Endothelial cell of umbilical vein (primary cell): ENCODE measurements at regions not wholly inside any gene's neighbourhood (a gene's known extent, or its start where the extent isn't known, plus 50 kb on each side); places are given as distances from the start of the nearest gene placed in this dataset.

Experiments used
- BruUV-seq: library from RNA; stranded (reverse); fragments of 400-500 nt; replicated peaks from 2 replicates; lab custom pipeline; 2021; lab: Mats Ljungman, UMichigan
- CTCF ChIA-PET: fragments of 300-600, 350-600 bp; sonication (Branson Sonifier 250); formaldehyde crosslinking; loops from one replicate; lab custom pipeline; 2021; ENCODE audit warnings: antibody characterized with exemption, inconsistent platforms; lab: Charles Lee
- POLR2A ChIA-PET: fragments of 300-600, 350-600 bp; sonication (Branson Sonifier 250); formaldehyde crosslinking; loops from one replicate; lab custom pipeline; 2021; ENCODE audit warnings: antibody characterized with exemption, inconsistent platforms; lab: Charles Lee
- DNase-seq: peaks from one replicate; pipeline ENCODE4 v3.0.0-alpha.2; 2011; ENCODE audit warnings: low read depth, low spot score
- FAIRE-seq: peaks from 2 replicates; lab custom pipeline; 2011; peaks lifted over from hg19 to GRCh38; lab: Jason Lieb, UNC
- H2AFZ ChIP-seq: 2 replicates; pipeline ENCODE4 v1.6.0; 2012; ENCODE audit warnings: low read depth, low read length, control low read depth, inconsistent platforms
- H3K27ac ChIP-seq: 2 replicates; pipeline ENCODE4 v1.5.1; 2011; ENCODE audit warnings: low read depth, mild to moderate bottlenecking, control low read depth, low read length, moderate library complexity; ENCODE audit not compliant: insufficient read depth
- H3K27me3 ChIP-seq, 2 experiments: 2 replicates each; pipeline versions ENCODE4 v1.6.0 to v1.6.1; 2011; ENCODE audit warnings: low read length in 2 of 2, mixed read lengths in 1 of 2; ENCODE audit not compliant: control insufficient read depth in 2 of 2, insufficient read depth in 2 of 2
- H3K36me3 ChIP-seq, 2 experiments: 2 replicates in 1 of 2; 3 replicates in 1 of 2; pipeline ENCODE4 v1.5.1; 2011; ENCODE audit warnings: low read length in 2 of 2, mild to moderate bottlenecking in 1 of 2, moderate library complexity in 1 of 2; ENCODE audit not compliant: control insufficient read depth in 2 of 2, insufficient read depth in 2 of 2; ENCODE audit errors: extremely low read depth in 1 of 2
- H3K4me1 ChIP-seq: 3 replicates; pipeline ENCODE4 v1.5.1; 2011; ENCODE audit warnings: mild to moderate bottlenecking, low read length; ENCODE audit not compliant: control insufficient read depth, insufficient read depth; ENCODE audit errors: extremely low read depth
- H3K4me2 ChIP-seq: 2 replicates; pipeline ENCODE4 v1.6.1; 2011; ENCODE audit warnings: low read length, control low read depth, mixed read lengths; ENCODE audit not compliant: insufficient read depth
- H3K4me3 ChIP-seq, 3 experiments: fragments of 200-600 bp in 1 of 3; sonication (generic), shearing (Covaris generic) in 1 of 3; replicated peaks in 1 of 3; 2 replicates each; pipeline ENCODE4 v1.5.1; 2011 to 2016; ENCODE audit warnings: control low read depth in 3 of 3, low read length in 3 of 3, mild to moderate bottlenecking in 2 of 3, inconsistent platforms in 1 of 3, low read depth in 1 of 3, moderate library complexity in 1 of 3; ENCODE audit not compliant: insufficient read depth in 1 of 3
- H3K79me2 ChIP-seq: 2 replicates; pipeline ENCODE4 v1.6.0; 2012; ENCODE audit warnings: low read length, inconsistent platforms; ENCODE audit not compliant: control insufficient read depth, insufficient read depth
- H3K9ac ChIP-seq: replicated peaks from 2 replicates; pipeline ENCODE3; 2011; ENCODE audit warnings: low read length, control low read depth; ENCODE audit not compliant: insufficient read depth; ENCODE audit errors: extremely low read depth
- H3K9me1 ChIP-seq: replicated peaks from 3 replicates; pipeline ENCODE4 v1.6.0; 2011; ENCODE audit warnings: mild to moderate bottlenecking, low read length; ENCODE audit not compliant: control insufficient read depth, insufficient read depth; ENCODE audit errors: extremely low read depth
- H3K9me3 ChIP-seq: replicated peaks from 2 replicates; pipeline ENCODE4 v1.5.1; 2012; ENCODE audit warnings: low read length, inconsistent platforms; ENCODE audit not compliant: control insufficient read depth, insufficient read depth
- H4K20me1 ChIP-seq: replicated peaks from 2 replicates; pipeline ENCODE3; 2011; ENCODE audit warnings: mild to moderate bottlenecking, low read length; ENCODE audit not compliant: control insufficient read depth, insufficient read depth; ENCODE audit errors: extremely low read depth
- EZH2 ChIP-seq: IDR thresholded peaks from 2 replicates; pipeline ENCODE4 v1.6.1; 2012; ENCODE audit warnings: borderline replicate concordance, low read depth, mild to moderate bottlenecking, moderate library complexity, low read length, inconsistent platforms; ENCODE audit not compliant: severe bottlenecking
- FOS ChIP-seq: IDR thresholded peaks from 2 replicates; pipeline ENCODE4 v1.6.1; 2011; ENCODE audit warnings: mild to moderate bottlenecking, low read length, moderate library complexity, borderline replicate concordance; ENCODE audit not compliant: insufficient read depth
- GATA2 ChIP-seq: IDR thresholded peaks from 2 replicates; pipeline ENCODE4 v1.7.0; 2011; ENCODE audit warnings: low read depth, mild to moderate bottlenecking, moderate library complexity, mixed read lengths, low read length; ENCODE audit not compliant: insufficient read length, insufficient read depth
- JUN ChIP-seq: IDR thresholded peaks from 2 replicates; pipeline ENCODE4 v1.6.1; 2011; ENCODE audit warnings: borderline replicate concordance, low read depth; ENCODE audit not compliant: insufficient read length, insufficient read depth
- MYC ChIP-seq: IDR thresholded peaks from one replicate; pipeline ENCODE4 v1.6.1; 2011; ENCODE audit warnings: mild to moderate bottlenecking, low read depth, low read length
- POLR2A ChIP-seq: IDR thresholded peaks from 2 replicates; pipeline ENCODE4 v1.6.1; 2012; ENCODE audit warnings: low read depth, mild to moderate bottlenecking, control low read depth, low read length
- POLR2AphosphoS5 ChIP-seq: IDR thresholded peaks from 2 replicates; pipeline ENCODE4 v1.6.1; 2012; ENCODE audit warnings: low read depth, mild to moderate bottlenecking, control low read depth, low read length, moderate library complexity; ENCODE audit not compliant: insufficient read depth
- dilution Hi-C: fragments of 300-500 bp; cut with MboI; formaldehyde crosslinking; loops from one replicate; pipeline ENCODE4 v1.15.0; 2019; ENCODE audit warnings: low sequenced_read_pairs; ENCODE audit not compliant: extremely low pct_ligation_motif_present
- intact Hi-C: fragments of 100-400 bp; cut with micrococcal nuclease; formaldehyde crosslinking; loops from one replicate; pipeline ENCODE4 v1.10.0; 2022
- TF ChIP-seq, protein P1 (sequence below), 2 donors: IDR thresholded peaks; 1 replicate in 1 of 2; 2 replicates in 1 of 2; pipeline ENCODE4 v1.5.1; 2011; ENCODE audit warnings: low read length in 2 of 2, mild to moderate bottlenecking in 2 of 2, moderate library complexity in 2 of 2, control low read depth in 1 of 2, inconsistent platforms in 1 of 2, low read depth in 1 of 2; ENCODE audit not compliant: insufficient read depth in 1 of 2; ENCODE audit errors: extremely low read depth in 1 of 2
- TF ChIP-seq, protein P2 (sequence below): IDR thresholded peaks from 2 replicates; pipeline ENCODE4 v1.6.1; 2011; ENCODE audit not compliant: insufficient read depth, insufficient read length

DNA sequence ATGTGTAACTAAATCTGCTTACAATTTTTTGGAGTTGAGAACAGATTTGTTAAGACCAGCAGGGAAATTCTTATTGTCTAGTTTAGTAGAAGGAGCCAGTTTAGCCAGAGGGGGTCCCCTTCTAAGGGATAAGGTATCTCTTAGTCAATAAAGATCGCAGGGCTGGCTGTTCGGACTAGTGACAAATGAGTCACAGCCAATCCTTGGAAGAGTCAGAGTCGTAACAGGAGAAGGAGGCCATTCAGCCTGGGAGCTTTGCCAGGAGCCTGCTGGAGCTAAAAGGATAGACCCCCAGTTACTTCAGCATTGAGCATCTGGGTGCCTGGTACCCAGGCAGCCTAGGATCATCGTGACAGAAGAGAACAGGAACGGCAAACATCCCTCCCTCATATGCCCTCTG is 191.6 kb upstream of the ARHGAP20 start:
- Histone ChIP-seq H4K20me1 (no peaks in the 10 kb centered on the region), H3K79me2 (no peaks in the 10 kb centered on the region), H3K4me2 (no peak overlapping the region), H3K9ac (no peak overlapping the region), H3K9me3 (no peaks in the 10 kb centered on the region), H3K36me3 (no peaks in the 10 kb centered on the region), H3K9me1 (no peaks in the 10 kb centered on the region), H3K27me3 (no peaks in the 10 kb centered on the region), H3K4me1 (no peaks in the 10 kb centered on the region), H3K27ac (no peak overlapping the region), H3K4me3 (no peak overlapping the region), H2AFZ (no peak overlapping the region)
- no TSS peak for BruUV-seq
- TF ChIP-seq POLR2A (no peak), GATA2 (no peak), JUN (no peak), EZH2 (no peak), FOS (no peak), POLR2AphosphoS5 (no peak), MYC (no peak)
- TF ChIP-seq, protein P1, sequence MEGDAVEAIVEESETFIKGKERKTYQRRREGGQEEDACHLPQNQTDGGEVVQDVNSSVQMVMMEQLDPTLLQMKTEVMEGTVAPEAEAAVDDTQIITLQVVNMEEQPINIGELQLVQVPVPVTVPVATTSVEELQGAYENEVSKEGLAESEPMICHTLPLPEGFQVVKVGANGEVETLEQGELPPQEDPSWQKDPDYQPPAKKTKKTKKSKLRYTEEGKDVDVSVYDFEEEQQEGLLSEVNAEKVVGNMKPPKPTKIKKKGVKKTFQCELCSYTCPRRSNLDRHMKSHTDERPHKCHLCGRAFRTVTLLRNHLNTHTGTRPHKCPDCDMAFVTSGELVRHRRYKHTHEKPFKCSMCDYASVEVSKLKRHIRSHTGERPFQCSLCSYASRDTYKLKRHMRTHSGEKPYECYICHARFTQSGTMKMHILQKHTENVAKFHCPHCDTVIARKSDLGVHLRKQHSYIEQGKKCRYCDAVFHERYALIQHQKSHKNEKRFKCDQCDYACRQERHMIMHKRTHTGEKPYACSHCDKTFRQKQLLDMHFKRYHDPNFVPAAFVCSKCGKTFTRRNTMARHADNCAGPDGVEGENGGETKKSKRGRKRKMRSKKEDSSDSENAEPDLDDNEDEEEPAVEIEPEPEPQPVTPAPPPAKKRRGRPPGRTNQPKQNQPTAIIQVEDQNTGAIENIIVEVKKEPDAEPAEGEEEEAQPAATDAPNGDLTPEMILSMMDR (IDR thresholded peaks at IDR 0.05; ENCODE audit: extremely low read depth in 1 of 2, insufficient read depth in 1 of 2, low read depth in 1 of 2, low read length in 2 of 2), result no peak
- TF ChIP-seq, protein P2, sequence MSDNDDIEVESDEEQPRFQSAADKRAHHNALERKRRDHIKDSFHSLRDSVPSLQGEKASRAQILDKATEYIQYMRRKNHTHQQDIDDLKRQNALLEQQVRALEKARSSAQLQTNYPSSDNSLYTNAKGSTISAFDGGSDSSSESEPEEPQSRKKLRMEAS, result no peak
- ChIA-PET CTCF (no interaction called here), POLR2A (no interaction called here)
- DNase-seq (no peak), FAIRE-seq (no peak)
- intact Hi-C loops, result no loop called here
- dilution Hi-C loops, result no loop called here
